GM19328 (cell line): ENCODE measurements at regions not wholly inside any gene's neighbourhood (a gene's known extent, or its start where the extent isn't known, plus 50 kb on each side); places are given as distances from the start of the nearest gene placed in this dataset.

Experiments used
- ATAC-seq: cut with Tn5 transposase; IDR thresholded peaks from one replicate; pipeline ENCODE4 v1.9.1; 2021; ENCODE audit warnings: mild to moderate bottlenecking, moderate library complexity; ENCODE audit not compliant: unreplicated experiment

DNA sequence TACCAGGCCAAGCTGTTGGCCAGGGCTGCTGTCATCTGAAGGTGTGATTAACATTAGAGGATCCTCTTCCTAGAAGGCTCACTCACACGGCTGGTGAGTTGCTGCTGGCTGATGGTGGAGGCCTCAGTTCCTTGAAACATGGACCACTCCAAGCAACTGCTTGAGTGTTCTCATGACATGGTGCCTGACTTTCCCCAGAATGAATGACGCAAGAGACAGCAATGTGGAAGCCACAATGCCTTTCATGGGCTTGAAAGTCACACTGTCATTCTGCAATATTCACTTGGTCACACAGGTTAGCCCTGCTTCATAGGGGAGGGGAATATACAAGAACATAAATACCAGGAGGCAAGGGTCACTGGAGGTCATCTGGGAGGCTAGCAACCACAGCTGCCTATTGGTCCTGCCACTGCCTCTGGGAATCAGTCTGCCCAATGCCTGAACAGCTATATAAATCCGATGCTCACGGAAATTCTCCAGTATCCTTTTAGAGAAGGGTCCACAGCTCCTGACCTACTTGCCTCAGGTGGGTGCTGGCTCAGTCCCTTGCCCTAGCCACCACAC is 97.1 kb upstream of the MAML3 start:
- ATAC-seq, result no peak

DNA sequence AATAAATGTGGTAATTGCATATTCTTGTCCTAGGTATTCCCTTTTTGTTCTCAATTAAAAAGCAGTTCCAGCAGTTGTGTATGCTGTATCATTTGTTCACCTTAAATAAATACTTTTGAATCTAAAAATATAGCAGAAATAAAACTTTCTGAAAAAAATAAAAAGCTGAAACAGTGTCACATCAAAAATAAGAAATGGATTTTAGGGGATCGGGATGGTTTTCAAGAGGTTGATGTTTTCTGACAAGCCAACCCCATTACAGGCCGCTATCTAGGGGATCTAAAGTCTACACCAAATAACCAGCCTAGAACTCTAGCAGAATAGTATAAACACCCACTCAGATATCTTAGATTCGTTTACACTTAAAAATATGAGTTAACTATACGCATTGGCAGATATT is 95.4 kb upstream of the MAML3 start:
- ATAC-seq, result no peak

DNA sequence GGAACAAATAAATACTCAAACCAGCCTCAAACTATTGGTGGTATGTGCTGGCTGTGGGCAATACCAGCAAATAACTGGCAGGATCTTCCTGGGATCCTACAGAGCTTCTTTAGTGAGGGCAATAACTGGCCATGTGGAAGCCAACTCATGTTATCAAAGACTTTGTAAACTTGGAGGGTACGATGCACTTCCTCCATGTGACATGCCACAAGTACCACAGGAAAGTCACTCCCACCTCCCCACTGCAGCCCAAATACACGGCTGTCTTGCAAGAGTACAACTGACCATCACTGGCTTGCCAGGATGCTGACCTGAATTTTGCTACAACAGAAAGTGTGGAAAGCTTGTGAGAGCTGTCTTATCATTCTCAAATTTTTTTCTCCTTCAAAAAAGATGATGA is 93.3 kb upstream of the MAML3 start:
- ATAC-seq, result no peak

DNA sequence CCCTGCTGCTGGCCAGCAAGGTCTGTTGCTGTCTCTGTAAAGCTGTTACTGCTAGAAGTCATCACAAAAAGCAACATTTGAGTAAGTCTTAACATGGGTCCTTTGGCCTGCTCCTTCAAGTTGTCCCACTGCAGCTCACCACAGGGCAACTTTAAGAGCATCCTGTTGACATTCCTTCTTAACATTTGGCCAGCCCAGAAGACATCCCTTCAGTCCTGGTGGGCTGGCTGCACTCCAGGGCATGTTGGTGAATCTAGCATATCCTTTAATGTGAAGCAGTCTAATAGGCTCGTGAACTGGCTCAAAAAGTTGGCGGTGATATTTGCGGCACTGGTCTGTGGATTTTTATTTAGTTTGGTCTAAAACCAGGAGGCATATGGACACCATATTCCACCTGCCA is 92.2 kb upstream of the MAML3 start:
- ATAC-seq, result no peak

DNA sequence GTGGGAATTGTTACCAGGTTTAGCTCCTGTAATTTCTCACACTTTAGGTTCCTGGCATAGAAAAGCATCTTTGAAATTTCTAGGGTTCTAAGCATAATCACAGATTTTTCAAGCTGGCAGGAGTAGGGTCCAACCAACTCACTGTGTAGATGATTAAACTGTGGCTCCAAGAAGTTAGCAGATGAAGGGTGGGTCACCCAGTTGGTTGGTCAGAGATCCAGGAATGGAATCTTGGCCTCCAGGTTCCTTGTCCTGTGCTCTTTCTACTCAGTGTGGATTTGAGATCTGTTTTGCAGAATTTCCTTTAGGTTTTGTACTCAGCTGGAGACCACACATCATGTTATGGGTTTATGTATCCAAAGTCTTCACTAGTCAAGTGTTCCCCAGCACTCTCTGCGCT is 90.3 kb upstream of the MAML3 start:
- ATAC-seq, result no peak

DNA sequence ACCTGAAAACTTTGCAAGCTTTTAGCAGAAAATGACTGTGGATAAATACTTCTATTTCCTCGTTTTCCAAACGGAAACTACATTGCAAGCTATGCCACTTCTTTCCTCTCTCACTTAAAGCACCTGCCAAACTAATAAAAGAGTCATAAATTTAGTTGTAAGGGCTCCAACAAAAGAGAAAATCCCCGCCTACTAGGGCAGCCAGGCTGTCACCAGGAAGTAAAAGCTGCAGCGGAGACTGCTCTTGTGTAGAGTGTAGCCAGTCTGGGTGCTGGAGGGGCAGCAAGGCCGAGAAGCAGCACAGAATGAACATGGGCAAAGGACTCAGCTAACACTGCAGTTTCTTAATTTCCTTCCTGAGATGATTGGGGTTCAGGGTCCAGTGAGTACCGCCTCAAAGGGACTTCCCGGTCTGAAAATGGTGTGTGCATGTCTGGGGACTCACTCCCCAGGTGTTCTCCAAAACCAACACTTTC is 89.3 kb upstream of the MAML3 start:
- peak; percentile 56 for ATAC-seq

DNA sequence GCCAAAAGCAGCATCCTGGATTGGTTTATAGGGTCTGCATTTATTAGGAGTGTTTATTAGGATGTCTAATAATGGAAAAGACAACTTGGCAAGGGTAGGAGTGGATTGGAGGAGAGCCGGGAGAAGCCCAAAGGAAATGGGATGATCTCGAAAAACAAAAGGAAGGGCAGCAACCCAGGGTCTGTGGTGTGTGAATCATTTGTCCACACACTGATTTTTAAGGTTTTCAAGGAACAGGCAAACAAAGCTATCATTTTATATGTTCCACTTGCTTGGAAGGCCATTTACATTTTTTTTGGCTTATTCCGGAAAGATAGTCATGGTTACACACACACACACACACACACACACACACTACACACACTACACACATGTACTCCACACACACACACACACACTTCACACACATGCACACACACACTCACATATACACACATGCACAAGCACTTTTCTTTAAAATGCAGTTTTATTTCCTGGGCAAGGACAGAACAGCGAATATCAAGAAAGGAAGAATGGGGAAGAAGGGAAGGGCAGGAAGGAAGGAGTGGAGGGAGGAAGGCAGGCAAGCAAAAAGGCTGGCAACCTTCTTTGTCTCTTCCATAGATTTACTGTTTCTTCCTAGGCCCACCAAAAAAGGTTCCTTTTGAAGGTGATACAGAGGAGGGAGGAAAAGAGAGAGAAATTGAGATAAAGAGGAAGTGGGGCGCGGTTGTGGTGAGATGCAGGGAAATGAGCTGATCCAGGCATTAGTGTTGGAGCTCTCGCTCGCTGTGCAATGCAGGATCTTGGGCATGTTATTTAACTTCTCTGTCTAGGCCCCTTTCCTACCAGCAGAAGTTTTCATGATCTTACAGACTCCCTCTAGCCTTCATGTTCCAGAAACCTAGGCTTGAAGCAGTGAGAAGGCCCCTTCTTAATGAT is 88.6 kb upstream of the MAML3 start:
- ATAC-seq, result peak; percentile 51

DNA sequence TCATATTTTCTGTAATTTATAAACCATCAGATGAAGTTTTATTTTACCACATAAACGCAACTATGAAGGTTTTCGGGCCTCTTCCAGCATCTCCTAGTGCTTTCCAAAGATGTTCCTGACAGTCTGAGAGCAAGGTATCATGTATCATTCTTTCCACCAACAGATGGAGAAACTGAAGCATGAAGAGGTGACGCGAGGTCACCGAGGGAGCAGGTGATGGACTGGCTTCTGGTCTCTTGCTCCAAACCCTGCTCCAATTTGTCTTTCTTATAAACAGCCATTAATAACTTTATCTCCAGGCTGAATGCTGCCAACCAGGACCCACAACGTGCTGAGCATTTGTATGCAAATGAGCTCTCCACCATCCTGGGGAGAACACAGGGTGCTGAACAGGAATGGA is 86.3 kb upstream of the MAML3 start:
- no peak for ATAC-seq

DNA sequence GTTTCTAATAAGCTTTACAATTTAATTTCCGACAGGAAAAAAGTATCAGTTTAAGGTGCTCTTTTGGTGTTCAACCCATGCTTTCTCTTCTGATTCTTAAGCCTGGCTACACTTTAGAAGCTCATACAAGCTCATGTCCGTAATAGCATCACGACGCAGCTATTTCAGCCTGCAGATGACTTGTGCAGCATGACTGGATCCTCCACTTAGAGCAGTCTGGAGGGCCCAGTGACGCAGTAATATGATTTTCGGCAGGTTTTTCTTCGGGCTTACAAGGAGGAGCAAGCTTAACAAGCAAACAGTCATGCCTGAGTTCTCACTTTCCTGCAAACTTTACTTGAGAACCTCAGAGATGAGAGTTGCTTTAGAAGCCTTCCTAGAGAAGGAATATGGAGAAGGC is 85.3 kb upstream of the MAML3 start:
- no peak for ATAC-seq

DNA sequence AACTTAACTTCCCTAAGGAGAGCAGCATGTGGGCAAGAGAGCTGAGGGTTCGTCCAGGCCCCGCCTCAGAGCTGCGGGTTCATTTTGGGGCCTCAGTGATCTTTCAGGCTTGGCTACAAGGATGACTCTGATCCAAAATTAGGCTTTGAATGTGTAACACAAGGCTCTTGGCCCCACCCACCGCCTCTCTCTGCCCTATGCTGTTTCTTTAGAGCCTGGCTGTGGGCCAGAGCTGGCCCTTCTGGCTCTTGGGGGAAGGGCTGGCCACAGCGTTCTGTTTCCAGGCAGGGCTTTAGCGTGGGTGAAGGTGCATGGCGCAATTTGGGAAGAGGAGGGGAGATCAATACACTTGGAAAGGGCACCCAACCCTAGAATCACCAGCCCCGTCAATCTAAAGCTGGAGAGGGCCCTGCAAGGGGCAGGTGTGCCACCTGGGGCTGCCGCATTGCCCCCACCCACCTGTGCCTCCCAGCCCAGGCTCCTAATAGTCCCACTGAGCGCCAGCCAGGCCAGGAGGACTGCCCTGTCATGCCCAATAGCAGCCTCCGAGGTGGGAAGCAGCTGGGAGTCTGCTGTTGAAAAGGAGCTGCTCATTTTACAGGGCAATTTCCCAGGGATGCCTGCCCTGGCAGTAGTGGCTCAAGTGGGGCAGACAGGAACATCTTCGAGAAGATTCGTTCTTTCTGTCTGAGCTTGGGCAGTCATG is 84.5 kb upstream of the MAML3 start:
- no peak for ATAC-seq

DNA sequence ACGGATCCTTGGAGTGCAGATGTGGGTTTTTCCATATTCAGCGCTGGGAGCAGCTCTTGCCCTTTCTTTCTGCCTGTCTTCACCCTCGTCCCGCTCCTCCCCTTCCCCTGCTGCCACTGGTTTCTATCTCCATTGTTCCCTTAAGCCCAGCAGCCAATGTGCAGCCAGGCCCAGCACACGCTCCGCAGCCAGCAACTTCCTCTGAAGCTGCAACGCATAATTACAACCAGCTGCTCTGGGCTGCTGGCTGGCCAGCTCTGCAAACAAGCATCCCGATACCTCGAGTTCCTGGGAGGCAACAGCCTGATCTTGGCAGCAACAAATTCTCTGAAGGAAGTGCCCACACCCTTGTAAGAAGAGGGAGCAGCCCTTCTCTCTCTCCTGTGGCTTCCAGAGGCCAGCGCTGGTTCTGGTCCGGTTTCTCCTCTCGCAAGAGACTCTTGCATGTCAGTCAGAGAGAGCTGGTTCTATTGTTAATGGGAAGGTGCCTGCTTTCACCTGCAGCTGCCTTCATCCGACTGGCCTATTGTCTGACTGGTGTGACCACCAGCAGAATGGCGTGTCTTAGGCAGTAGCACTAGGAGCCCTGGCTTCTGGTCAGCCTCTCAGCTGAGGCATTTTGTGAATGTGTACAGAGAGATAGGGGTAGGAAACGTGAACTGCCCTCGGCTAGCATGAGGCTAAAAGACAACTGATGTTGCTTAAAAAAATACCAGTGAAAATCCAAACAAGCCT is 83.8 kb upstream of the MAML3 start:
- no peak for ATAC-seq

DNA sequence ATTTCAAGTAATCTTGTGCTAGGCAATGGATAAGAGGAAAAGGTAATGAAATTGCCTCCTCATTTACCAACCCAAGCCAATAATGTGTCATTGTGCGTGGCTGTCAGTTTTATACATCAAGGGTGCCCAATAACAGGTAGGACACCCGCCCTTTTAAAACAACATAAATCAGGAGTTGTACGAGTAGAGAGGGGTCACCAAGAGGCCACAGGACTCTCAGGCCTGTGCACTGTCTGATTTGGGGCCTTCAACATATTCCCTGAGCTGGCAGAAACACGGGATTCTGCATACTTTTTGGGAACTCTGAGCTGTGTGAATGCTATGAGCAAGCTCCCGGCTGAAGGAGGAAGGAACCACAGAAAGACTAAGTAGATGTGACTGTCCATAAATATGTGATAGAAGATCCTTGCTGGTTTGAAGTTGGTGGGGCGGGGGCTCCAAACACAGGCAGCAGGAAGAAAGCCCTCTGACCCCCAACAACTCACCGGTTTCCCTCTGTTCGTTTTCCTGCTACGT is 82.7 kb upstream of the MAML3 start:
- ATAC-seq, result no peak

DNA sequence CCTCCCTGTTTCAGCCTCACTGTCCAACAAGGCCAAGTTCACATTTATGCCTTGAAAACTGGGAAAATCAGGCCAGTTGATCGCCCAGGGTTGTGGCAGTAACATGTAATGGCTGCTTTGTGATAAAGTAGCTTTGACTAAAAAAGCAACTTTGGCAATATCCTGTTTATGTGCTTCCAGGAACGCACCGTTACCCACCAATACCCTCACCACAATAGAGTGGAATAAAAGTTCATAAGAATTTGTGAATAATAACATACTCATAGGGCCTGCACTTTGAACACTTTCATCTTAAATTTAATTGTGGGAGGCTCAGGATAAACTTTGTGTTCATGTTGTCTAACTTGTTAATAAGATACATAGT is 80.7 kb upstream of the MAML3 start:
- ATAC-seq, result no peak

DNA sequence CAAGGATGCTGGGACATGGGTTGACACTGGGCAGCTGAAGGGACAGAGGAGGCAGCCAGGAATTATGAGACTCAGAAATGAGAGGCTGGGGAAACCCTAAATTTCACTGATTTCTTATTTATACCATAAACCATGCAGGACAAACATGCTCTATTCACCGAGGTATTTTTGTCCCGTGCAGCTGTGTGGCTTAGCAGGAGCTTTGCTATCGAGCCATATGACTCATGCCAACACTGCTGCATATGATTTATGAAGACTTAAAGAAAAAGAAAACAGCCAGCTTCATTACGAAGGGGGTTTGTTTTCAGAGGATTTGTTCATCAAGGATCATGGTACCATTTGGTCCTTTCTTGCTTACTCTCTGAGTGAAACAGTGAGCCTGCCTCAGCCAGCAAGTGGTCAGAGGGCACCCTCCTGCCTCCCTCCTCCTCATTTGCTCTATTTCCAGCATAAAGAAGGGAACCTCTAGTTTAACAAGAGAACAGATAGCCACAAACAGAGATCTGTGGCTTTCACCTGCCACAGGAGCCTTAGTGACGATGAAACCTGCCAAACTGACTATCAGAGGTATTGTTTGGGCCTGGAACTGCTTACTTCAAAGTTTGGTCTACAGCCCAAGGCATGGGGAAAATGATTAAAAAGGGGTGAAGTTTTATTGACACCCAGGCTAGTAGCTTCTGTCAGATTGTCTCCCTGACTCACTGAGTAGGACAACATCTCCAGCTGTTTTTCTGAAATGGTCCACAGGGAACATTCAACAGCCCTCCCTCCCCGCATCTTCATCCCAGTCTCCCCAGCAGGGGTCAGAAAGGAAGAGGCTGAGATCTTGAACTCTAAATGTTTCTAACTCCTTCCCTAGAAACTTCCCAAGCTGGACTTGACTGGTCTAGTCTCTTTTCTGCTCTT is 80.1 kb upstream of the MAML3 start:
- ATAC-seq, result no peak

DNA sequence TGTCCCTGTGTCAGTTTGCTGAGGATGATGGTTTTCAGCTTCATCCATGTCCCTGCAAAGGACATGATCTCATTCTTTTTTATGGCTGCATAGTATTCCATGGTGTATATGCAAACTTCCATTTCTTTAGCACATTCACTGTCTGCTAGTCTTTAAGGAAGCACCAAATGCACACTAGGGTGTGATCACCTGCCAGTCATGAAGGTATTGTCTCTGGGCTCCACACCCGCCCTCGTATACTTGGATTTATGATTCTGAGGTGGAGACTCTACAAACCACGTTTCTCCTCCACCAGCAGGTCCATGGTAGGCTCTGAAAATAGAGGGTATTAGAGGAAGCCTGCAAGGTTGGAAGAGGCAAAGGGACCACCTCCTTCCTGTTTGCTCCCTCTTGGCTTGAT is 75.9 kb upstream of the MAML3 start:
- ATAC-seq, result no peak

DNA sequence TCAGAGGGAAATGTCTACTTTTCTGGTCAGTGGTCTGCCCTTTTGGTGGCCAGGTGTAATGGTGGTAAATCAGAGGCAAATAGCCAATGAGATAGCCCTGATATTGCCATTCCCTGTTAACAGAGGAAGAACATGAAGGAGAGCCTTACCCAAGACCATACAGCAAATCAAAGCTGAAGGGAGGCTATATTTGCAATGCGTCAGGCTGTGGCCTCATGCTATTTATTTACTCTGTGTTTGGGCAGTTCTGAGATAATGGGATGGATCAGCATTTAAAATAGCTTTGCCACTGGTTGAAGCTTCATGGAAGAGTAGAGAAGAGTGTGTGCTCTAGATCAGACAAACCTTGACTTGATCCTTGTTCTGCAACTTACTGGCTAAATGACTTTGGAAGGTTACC is 73.3 kb upstream of the MAML3 start:
- ATAC-seq, result no peak

DNA sequence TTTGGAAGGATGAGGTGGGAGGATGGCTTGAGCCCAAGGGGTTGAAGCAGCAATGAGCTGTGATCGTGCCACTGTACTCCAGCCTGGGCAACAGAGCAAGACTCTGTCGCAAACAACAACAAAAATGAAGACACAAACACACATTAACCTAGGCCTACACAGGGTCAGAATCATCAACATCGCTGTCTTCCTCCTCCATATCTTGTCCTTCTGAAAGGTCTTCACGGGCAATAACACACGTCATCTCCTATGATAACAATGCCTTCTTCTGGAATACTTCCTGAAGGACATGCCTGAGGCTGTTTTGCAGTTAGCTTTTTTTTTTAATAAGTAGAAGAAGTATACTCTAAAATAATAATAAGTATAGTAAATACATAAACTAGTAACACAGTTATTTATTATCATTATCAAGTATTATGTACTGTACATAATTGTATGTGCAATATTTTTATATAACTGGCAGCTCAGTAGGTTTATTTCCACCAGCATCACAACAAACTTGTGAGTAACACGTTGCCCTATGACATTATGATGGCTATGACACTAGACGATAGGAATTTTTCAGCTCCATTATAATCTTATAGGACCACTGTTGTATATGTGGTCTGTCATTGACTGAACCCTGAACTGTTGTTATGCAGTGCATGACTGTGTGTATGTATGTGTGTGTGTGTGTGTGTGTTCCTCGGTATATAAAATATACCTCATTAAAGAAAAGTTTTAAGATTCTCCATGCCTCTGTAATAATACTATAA is 69.2 kb upstream of the MAML3 start:
- no peak for ATAC-seq

DNA sequence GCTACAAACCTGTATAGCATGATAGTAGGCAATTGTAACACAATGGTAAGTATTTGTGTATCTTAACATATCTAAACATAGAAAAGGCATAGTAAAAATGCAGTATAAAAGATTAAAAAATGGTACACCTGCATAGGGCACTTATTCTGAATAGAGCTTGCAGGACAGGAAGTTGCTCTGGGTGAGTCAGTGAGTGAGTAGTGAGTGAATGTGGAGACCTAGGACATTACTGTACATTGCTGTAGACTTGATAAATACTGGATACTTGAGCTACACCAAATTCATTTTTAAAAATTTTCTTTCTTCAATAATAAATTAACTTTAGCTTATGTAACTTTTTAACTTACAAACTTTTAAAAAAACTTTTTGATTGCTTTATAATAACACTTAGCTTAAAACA is 68.2 kb upstream of the MAML3 start:
- no peak for ATAC-seq

DNA sequence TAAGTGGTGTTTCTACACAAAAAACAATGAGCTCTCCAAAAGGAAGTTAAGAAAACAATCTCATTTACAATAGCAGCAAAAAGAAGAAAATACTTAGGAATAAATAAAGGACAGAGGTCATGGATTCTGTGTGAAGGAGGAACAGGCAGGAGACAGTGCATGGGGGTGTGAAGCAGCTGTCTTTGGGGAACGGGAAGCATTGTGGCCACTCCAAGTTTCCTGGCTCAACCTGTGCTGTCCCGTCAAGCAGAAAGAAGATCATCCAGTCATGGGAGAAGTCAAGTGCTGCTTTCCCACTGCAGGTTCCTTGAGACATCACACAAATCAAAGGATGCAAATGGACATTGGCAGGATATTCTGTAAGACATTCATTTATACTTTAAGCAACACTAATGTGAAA is 66.1 kb upstream of the MAML3 start:
- no peak for ATAC-seq
